Peyer's patch (tissue), 4 donors: ENCODE measurements at regions not wholly inside any gene's neighbourhood (a gene's known extent, or its start where the extent isn't known, plus 50 kb on each side); places are given as distances from the start of the nearest gene placed in this dataset.

Source experiments
- POLR2A ChIP-seq, 2 donors: fragments of 450-650 bp; IDR thresholded peaks; one replicate each; pipeline ENCODE4 v1.5.1; 2017; ENCODE audit warnings: antibody characterized with exemption in 2 of 2, mild to moderate bottlenecking in 2 of 2, moderate library complexity in 2 of 2
- TF ChIP-seq, protein P1 (sequence below), 6 experiments: fragments of 450-650 bp in 4 of 6; fragments of 200-600 bp in 2 of 6; sonication (generic) in 1 of 6; IDR thresholded peaks; one replicate each; pipeline ENCODE4 v1.5.1; 2017 to 2019; ENCODE audit warnings: antibody characterized with exemption in 6 of 6, mild to moderate bottlenecking in 3 of 6, moderate library complexity in 1 of 6

DNA sequence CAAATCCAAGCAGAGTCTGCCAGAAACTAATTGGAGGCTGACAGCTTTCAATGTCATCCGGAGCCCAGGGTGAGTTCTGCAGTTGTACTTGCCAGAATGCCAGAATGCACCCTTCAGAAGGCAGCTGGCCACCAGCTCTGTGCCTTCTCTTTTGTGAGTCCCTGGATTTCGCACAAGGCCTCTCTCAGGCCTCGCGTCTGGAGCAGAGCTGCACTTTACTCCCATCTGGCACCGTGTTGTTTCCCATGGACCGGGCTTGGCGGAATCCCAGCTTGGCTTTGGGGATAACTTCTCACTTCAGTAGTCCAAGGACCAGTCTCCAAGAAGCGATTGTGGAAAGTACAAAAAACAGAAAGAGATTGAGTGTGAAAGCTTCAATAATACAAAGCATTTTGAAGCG is 451.3 kb upstream of the KIRREL3 start:
- TF ChIP-seq, protein P1, sequence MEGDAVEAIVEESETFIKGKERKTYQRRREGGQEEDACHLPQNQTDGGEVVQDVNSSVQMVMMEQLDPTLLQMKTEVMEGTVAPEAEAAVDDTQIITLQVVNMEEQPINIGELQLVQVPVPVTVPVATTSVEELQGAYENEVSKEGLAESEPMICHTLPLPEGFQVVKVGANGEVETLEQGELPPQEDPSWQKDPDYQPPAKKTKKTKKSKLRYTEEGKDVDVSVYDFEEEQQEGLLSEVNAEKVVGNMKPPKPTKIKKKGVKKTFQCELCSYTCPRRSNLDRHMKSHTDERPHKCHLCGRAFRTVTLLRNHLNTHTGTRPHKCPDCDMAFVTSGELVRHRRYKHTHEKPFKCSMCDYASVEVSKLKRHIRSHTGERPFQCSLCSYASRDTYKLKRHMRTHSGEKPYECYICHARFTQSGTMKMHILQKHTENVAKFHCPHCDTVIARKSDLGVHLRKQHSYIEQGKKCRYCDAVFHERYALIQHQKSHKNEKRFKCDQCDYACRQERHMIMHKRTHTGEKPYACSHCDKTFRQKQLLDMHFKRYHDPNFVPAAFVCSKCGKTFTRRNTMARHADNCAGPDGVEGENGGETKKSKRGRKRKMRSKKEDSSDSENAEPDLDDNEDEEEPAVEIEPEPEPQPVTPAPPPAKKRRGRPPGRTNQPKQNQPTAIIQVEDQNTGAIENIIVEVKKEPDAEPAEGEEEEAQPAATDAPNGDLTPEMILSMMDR (IDR thresholded peaks at IDR 0.05), result no peak
- TF ChIP-seq POLR2A (IDR thresholded peaks at IDR 0.05), result no peak
